Activated CD4-positive, alpha-beta T cell treated with anti-CD3 and anti-CD28 coated beads, Interleukin-2, amount 50 U/mL, for 48 hours (primary cell): ENCODE measurements at regions not wholly inside any gene's neighbourhood (a gene's known extent, or its start where the extent isn't known, plus 50 kb on each side); places are given as distances from the start of the nearest gene placed in this dataset.
"Not testable (repeated sequence)": the region's sequence is repeated elsewhere in the genome, so short reads cannot be mapped to it uniquely, and the experiment has no call there.

Experiments used
- DNase-seq, 2 experiments: peaks; one replicate each; pipeline ENCODE4 v3.0.0-alpha.2; 2020

DNA sequence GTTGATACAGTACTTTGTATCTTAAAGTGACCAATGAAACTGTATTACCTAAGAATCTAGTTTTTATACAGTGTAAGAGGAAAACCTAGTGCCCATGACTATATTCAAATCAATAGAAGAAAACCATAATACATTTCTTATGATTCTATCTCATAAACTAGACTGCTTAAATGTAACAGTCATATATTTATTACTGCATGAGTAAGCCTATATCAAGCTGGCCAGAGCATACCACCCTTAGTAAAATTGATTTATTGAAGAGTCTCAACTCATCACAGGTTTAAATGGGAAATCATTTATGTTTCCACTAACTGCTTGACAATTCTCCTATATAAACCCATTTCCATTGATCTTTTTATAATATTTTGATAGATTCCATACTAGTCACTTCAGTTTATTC is 1059.2 kb upstream of the LRRTM1 start:
- DNase-seq, result no peak

DNA sequence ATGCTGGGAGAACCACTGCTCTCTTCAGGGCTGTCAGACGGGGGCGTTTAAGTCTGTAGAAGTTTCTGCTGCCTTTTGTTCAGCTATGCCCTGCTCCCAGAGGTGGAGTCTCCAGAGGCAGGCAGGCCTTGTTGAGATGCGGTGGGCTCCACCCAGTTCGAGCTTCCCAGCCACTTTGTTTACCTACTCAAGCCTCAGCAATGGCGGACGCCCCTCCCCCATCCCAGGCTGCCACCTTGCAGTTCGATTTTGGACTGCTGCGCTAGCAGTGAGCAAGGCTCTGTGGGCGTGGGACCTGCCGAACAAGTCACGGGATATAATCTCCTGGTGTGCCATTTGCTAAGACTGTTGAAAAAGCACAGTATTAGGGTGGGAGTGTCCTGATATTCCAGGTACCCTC is 1057.9 kb upstream of the LRRTM1 start:
- DNase-seq, result not testable (repeated sequence)

DNA sequence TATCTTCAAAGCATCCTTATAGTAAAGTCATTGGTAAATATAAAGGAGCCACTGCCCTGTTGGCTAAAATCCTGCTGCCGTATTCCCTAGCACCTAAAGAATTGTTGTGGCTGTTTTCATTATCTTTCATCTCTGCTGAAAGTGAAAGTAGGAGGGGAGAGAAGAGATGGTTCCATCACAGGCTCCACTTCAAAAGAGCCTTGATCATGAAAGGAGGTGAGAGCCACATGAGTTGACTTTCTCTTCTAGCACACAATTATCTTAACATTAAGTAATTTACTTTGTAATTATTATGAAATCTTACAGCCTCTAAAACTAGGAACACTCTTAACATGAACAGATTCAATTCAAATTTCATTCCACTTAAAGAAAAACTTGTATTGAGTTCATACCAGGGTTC is 1050.9 kb upstream of the LRRTM1 start:
- no peak for DNase-seq

DNA sequence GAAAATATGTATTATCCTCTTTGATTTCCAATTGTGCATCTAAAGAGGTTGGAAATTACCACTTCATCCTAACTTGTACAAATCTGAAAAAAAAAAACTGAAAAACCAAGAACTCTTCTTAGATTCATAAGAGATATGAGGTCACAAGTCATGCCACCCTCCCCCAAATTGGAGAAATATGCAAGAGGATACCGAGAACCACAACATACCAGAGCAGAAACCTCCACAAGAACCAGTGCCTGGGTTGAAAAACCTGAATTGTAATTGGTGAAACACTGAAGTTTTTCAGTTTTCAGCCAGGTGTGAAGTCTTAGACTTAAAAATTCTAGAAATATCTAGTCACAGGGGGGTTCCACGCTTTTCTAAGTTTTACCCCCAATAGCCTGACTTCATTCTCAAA is 1029.5 kb upstream of the LRRTM1 start:
- no peak for DNase-seq

DNA sequence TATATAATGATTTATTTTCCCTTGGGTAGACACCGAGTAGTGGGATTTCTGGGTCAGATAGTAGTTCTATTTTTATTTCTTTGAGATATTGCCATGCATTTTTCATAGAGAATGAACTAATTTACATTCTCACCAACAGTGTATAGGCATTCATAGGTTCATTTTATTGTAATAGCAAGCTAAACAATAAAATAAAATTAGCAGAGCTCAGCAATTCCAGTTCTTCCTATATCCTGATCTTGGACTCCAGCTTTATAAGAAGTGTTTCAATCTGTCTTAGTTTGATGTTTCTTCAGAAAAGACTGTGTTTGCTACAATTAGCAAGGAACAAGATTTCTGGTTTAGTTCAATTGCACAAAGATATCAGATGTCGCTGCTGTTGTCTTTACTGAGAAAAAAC is 1024.4 kb upstream of the LRRTM1 start:
- no peak for DNase-seq

DNA sequence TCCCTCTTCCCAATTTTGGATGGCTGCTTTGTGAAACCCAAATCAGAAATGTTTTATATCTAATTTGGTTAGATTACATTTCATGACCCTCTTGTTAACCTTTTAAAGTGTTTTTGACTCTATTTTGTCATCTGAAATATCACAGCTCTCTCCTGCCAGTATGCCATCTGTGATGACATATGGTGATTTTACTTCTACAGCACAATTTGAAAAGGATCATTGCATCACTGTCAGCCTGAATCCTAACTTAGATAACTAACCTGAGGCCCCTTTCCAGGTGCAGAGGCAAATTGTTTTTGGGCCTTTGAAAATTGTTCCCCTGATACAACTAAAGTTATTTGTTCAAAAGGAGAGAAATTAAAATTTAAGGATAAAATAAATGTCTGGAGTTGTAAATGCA is 1023.4 kb upstream of the LRRTM1 start:
- no peak for DNase-seq

DNA sequence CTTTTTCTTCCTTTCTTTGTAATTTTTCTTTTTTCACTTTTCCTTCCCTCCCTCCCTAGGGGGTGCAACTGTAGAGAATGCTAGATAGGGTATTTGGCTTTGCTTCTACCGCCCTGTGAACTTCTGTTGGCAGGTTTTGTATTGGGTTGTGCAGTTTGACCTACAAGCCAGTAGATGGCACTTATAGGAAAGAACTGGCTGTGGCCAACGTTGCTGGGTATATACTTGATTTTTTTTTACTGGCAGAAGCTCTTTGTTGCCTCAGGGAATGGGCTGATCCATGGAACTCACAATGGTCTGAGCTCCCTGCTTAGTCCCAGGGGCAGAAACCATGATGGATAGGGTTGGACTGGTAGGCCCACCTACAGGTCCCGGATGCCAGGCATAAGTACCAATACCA is 1019.5 kb upstream of the LRRTM1 start:
- DNase-seq, result no peak

DNA sequence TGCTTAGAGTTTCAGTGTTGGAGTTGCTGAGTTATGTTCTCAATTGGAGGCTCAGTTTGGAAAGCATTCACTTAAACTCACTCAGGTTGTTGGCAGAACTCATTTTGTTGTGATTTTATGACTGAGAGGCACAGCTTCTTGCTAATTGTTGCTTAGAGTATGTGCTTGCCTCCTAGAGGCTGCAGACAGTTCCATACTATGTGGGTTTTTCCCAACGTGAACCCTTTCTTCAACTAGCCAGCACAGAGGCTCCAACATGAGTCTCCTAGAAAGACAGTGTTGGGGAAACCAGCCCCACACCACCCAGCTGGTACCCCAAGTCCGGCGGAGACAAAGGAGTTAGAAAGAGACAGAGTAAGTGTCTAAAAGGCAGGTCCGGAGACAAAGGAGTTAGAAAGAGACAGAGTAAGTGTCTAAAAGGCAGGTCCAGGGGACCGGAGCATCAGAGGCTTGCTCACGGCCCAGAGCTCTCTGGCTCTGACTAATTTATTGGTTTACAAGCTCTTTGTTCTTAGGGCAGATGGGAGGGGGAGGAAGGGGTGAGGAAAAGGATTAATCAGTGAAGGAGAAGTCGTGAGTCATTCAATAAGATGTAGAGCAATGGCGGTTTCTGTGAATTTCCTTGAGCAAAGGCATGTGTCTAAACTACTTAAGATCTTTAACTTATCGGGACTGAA is 999.7 kb upstream of the LRRTM1 start:
- DNase-seq, result no peak

DNA sequence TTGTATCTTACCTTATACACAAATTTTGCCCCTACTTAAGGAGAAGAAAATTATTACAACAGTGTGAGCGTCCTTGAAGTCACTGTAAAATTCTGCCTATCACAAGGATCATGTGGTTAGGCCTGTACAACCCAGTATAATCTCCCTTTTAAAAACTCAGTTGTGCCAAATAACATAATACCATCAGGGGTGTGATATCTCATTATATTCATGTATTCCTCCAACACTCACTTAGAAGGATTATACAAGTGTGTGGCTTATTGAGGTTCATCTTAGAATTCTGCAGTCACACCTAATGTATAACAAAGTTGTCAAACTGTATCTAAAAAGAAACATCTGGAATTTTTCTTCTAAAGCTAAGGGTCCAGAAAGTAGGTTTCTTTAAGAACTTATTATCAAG is 998.8 kb upstream of the LRRTM1 start:
- DNase-seq, result no peak

DNA sequence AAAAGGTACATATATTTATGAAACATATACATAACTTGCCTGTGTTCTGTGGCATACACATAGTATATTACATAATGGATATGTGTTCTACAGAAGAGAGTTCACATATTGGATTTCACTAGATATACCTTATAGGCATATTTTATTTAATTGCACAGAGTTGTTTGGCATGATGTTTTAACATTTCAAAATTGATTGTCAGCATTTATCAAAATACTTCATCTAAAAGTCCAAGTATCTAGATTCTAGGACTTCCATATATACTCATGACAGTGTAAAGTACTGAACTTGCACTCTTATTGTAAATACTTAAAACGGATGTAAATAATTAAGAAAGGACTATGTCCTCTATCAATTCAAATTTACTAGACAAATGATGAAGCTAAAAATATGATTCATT is 995.3 kb upstream of the LRRTM1 start:
- no peak for DNase-seq

DNA sequence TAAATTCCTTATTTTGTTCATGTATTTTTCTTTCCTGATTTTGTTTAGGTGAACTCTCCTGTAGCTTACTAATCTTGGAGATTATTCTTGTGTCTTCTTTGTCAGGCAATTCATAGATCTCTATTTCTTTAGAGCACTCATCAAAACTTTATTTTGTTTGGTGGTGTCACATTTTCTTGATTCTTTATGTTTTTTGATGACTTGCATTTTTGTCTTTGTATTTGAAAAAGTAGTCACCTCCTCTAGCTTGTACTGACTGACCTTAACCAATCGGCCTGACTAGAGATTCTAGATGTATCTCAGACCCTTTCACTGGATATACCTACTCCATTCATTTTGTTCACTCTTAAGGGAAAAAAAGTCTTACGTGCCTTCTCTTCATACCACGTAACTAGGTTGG is 986.3 kb upstream of the LRRTM1 start:
- no peak for DNase-seq

DNA sequence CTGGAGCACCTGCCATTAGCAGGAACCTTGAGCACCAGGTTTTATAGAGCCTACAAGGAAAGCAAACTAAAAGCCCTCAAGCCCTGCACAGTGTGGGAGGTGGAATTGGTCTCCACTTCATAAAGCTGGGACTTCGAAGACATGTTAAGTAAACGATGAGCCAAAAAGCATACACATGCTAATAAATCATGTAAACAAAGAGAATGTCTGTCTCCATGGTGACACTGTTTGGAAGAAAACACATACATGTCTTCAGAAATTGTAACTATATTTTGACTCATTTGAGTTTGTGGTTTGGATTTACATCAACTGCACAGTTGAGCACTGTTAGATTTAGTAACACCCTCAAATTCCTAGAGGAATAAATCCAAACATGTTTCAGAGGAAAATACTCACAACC is 978.5 kb upstream of the LRRTM1 start:
- no peak for DNase-seq

DNA sequence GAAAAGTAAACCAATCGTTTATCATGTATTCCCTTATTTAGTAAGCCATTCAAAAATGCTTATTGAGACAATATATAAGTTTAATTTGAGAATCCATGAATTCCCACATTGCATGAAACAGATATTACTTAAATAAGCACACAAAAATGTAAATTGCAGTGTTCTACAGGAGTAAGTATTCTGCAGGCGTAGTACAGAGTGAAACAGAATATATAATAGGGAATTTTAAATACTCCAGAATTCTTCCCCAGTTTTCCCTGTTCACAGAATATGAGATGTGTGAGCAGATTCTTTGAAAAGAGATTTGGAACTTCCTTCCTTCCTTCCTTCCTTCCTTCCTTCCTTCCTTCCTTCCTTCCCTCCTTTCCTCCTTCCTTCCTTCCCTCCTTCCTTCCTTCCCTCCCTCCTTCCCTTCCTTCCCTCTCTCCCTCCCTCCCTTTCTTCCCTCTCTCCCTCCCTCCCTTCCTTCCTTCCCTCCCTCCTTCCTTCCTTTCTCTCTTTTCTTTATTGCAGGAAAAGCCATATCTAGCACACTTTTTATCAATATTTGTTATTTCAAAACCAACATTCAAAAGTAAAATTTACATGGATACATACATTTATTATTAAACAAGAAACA is 977.7 kb upstream of the LRRTM1 start:
- no peak for DNase-seq

DNA sequence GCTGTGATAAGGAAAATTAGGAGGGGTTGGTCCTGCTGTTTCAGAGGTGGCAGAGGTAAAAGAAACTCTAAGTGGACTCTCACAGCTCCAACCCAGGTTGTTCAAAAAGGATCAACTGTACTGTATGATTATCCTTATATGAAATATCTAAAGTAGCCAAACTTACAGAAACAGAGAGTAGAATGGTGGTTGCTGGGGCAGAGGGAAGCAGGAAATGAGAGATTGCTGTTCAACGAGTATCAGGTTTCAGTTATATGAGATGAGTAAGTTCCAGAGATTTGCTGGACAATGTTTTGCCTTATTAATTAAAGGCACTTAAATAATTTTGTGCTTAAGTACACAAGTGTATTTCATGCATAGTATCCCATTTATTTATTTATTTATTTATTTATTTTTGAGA is 972.0 kb upstream of the LRRTM1 start:
- DNase-seq, result no peak

DNA sequence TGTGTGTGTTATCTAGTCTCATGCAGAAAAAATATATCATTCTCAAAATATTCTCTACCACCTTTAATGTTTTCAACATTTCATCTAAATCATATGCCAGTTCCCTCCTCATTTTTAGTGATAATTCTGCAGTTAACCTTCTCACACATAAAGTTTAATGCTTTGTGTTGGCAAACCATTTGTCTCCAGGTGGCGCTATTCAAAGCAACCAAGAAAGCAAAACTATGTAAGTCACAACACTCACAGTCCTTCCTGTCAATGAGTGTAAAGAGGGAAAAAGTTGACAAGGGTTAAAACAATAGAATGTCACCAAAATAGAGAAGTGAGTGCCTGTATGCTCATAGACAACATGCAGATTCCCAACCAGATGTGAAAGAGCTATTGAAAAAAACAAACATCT is 961.6 kb upstream of the LRRTM1 start:
- no peak for DNase-seq

DNA sequence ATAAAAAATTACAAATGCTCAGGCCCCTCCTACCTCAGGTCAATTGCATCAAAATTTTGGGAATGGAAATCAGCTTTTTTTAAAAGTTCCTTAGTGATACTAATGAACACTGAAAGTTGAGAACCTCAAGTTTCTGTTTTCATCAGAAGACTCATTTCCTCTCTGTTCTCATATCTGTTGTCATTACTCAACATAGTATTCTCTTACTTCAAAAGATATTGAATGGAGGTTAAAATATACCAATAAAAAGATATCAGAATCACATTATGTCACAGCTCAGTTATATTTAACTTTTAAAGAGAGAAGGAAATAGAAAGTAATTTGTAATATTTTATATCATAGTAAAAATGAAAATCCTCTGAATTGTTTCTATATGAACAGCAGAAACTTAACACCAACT is 959.4 kb upstream of the LRRTM1 start:
- no peak for DNase-seq

DNA sequence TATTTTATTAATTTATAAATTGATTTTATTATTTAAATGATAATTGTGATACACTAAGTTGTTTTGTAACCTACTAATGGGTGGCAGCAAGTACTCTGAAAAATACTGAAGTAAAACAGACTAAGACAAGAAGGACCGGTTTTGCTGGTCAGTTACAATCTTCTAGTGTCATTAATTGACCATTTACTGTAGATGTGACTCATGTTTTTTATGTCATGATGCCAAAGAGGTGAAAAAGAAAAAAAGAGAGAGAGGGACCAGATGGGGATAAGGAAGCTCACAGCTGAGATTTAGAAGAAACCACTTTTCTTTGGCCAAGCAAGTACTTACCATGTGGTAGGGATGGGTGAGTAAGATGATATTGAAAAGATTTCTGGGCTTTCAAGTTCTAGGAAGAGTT is 955.8 kb upstream of the LRRTM1 start:
- DNase-seq, result no peak

DNA sequence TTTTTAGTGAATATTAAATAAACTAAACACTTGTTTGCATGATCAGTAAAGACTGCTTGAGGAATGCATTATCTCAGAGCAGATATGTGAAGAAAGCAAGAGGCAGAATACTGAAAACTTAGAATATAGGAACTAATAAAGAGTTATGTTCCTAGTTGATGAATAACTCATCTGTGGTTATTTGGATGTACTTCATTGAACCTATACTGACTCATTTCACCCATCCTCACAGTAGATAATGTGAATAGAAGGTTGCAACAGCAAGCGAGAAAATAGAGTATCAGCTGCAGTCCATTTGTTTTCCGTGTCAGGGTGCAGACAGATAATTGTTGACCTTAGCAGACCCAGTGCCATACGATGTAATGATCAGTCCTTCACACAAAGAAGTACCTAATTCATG is 945.7 kb upstream of the LRRTM1 start:
- DNase-seq, result no peak

DNA sequence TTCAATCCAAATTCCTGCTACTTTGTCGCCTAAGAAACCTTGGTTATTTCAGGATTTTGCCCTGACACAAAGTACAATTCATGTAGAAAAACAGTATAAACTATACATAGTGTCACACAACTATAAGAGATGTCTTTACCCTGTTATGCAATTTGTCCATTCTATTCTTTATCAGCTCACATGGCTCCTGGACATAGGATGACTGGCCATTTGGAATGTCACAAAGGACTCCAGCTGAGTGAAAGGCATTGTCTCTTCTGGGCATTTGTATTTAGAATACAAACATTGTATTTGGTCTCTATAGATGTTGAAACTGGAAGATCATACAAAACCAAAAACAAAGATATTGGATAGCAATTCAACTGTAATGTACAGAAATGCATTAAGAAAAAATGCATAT is 944.6 kb upstream of the LRRTM1 start:
- DNase-seq, result no peak

DNA sequence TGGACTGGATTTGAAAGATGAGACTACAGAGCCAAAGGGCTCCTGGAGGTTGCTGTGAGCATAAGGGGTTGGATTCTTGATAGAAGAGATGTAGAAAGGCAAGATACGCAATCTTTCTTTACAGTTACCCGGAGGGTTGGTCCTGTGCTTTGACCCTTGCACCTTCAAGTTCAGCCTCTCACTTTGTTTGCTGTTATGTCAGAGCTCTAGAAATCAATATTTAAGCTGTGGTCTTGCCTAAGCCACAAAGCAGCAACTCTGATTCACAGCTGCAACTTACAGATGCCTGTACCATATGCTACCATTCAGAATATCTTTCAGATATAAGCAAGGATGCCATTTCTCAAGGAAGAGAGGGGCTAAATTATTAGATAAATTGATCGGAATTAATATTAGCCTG is 943.1 kb upstream of the LRRTM1 start:
- no peak for DNase-seq

DNA sequence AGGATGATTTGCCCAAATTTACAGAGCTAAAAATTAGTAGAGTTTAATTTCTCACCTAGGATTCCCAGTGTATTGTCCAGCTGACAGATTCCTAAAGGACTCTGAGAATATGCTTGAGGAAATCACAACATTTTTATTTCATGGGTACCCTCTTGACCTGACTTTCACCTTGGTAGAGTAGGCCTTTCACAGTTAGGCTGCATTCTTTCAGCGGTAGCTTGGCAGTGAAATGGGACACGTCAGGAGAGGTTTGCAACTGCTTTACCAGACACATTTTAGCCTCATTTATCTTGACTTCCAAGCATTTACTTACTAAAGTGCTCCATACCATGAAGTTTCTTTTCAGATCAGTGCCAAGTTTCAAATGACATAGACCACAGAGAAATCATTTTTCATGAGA is 937.9 kb upstream of the LRRTM1 start:
- no peak for DNase-seq

DNA sequence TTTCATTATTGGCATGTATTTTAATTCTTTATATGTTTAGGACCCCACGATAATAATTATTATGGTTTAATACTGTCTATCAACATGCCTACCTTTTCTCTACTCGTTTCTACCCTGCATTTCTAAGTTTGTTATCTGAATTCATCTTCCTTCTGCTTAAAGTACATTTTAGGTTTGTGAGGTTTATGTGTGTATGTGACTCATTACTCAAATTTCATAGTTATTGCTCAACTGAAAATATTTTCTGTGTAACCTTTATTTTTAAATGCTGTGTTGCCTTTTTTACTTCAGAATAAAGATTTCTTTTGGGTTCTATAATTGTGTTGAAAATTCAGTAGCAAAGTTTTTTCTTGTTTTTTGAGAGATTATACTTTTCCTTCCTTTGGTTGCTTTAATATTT is 933.9 kb upstream of the LRRTM1 start:
- no peak for DNase-seq

DNA sequence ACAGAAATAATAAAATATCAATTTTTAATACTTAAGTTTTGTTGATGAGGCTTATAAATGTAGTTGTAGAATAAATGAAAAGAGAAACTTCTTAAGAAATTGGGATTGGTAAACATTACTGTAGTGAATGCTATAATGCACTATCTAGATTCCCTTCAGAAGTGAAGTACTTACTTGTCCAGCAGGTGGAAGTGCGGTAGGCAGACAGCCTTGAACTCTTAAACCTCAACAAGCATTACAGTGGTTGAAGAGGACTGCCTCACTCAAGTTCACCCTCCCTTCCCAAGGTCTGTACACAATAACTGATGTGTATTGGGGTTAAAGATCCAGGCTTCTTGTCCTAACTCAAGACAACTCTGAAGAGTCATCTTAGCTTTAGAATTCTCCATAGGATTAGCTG is 931.0 kb upstream of the LRRTM1 start:
- DNase-seq, result no peak

DNA sequence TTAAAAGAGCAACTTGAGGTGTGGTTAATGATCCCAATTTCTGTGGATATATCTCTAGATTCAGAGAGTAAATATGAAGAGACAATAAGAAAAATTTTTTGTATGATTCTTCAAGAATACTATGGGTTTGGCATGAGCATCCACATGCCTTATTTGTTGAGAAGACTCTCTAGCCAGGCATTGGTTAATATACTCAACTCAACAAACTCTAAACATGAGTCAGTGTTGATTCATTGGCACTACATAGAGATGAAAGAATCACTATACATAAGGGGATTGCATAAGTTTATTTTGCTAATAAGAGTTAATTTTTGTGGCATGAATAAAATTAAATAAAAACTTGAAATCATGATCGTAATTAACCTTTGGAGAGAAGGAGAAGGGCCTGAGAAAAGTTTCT is 930.2 kb upstream of the LRRTM1 start:
- no peak for DNase-seq

DNA sequence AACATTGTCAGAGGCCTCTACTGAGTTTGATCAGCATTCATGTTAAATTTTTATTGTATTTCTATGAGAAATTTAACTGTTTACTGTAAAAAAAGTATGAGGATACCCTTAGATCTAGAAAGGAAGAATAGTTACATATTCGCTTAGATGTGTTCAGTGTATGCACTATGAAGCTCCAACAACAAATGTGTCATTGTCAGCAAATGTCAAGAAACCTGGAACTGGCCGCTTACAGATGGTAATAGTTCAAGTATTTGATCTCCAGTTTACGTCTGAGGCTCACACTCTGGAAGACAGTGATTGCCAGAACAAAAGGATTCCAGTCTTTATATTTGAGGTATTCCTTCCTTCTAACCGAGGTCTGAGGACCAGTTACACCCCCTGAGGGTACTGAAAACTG is 921.2 kb upstream of the LRRTM1 start:
- DNase-seq, result no peak
